LNCaP clone FGC (cell line): ENCODE measurements at regions not wholly inside any gene's neighbourhood (a gene's known extent, or its start where the extent isn't known, plus 50 kb on each side); places are given as distances from the start of the nearest gene placed in this dataset.

Experiments used
- DNase-seq: peaks from one replicate; pipeline ENCODE4 v3.0.0-alpha.2; 2011; ENCODE audit warnings: low read depth
- H3K4me3 ChIP-seq: 2 replicates; pipeline ENCODE4 v1.5.1; 2011; ENCODE audit warnings: mild to moderate bottlenecking, low read depth, low read length, control low read depth
- TF ChIP-seq, protein P1 (sequence below): IDR thresholded peaks from 2 replicates; pipeline ENCODE4 v1.5.1; 2012; ENCODE audit warnings: mild to moderate bottlenecking; ENCODE audit not compliant: control insufficient read depth, insufficient read depth; ENCODE audit errors: extremely low read depth

DNA sequence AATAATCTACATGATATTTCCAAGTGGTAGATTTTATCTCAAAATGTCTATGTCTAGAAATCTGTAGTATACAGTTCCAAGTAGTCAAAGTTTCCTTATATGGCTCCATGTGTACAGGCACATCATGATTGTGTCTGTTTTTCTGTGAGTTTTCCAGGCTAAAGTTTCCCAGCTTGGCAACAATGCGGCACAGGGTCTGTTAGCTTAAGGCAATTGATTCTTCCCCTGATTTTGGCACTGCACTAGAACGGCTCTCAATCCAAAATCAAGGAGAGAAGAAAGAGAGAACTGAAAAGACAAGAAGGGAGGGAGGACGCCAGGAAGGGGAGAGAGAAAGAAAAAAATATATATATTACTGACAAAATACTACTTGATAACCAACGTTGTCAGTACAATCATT is 193.9 kb upstream of the SNX7 start:
- DNase-seq, result no peak
- TF ChIP-seq, protein P1, sequence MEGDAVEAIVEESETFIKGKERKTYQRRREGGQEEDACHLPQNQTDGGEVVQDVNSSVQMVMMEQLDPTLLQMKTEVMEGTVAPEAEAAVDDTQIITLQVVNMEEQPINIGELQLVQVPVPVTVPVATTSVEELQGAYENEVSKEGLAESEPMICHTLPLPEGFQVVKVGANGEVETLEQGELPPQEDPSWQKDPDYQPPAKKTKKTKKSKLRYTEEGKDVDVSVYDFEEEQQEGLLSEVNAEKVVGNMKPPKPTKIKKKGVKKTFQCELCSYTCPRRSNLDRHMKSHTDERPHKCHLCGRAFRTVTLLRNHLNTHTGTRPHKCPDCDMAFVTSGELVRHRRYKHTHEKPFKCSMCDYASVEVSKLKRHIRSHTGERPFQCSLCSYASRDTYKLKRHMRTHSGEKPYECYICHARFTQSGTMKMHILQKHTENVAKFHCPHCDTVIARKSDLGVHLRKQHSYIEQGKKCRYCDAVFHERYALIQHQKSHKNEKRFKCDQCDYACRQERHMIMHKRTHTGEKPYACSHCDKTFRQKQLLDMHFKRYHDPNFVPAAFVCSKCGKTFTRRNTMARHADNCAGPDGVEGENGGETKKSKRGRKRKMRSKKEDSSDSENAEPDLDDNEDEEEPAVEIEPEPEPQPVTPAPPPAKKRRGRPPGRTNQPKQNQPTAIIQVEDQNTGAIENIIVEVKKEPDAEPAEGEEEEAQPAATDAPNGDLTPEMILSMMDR, result no peak
- no peak overlapping the region for H3K4me3 ChIP-seq

DNA sequence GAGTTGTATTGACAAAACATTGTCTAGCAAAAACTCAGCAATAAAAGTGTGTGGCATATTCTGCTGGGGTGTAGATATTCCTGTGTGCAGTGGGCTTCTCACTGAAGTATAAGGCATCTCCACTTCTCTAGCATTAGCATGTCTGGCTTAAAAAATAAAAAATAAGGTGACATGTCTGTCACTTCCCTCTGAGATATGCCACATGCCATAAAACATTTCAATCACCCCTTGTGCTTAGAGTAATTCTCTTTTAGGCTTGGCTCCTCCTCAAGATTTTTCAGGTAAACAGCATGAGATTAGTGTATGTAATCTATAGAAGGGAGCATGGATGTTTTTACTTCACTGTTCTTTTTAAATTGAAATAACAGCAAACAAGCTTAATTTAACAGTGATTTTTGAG is 194.4 kb upstream of the SNX7 start:
- TF ChIP-seq, protein P1, result no peak
- DNase-seq, result no peak
- H3K4me3 ChIP-seq, result no peak overlapping the region

DNA sequence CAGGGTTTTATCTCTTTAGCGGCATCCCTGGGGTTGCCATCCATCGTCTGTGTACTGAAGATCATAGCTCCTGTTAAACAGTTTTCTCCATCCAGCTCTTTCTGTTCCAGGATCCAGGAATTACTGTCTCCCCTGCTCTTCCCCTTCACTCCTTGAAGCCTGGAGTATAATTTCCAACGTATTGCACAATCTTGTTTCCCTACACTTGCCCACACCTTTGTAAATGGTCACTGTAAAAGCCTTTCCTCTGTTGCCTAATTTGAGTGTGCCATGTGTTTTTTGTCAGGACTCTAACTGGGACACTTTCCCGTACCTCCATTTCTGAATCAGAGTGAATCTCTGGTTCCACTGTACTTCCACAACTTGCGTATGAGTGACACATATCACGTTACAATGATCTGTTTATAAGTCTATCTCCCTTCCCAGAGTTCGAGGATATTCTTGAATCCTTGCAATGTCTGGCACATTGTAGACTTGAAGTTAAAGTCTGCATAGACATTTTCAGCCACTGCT is 199.6 kb upstream of the SNX7 start:
- TF ChIP-seq, protein P1, result no peak
- H3K4me3 ChIP-seq, result no peak overlapping the region

GRCh38 chr1:98460136-98460535 is 201.4 kb upstream of the SNX7 start:
- no peak for DNase-seq
- TF ChIP-seq, protein P1, result no peak
- no peak overlapping the region for H3K4me3 ChIP-seq

More for the DNA sequence above, 199.6 kb upstream of the SNX7 start:
- DNase-seq, result no peak

DNA sequence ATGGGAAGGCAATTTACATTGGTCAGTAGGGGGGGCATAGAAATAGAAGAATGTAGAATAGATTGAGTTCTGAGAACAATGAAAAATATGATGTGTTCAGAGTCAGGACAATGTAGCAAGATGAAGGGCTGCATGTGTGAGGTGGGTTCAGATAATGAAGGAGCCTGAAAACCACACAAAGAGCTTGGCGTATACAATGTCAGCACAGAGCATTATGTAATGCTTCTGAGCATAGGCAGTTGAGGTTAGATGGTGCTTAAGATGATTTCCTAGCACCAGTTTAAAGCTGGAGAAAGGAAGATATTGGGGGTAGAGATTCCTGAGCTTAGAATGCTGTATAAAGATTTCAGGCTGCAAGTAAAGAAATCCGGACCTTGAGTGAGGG is 202.0 kb upstream of the SNX7 start:
- DNase-seq, result no peak
- H3K4me3 ChIP-seq, result no peak overlapping the region
- TF ChIP-seq, protein P1, result no peak

DNA sequence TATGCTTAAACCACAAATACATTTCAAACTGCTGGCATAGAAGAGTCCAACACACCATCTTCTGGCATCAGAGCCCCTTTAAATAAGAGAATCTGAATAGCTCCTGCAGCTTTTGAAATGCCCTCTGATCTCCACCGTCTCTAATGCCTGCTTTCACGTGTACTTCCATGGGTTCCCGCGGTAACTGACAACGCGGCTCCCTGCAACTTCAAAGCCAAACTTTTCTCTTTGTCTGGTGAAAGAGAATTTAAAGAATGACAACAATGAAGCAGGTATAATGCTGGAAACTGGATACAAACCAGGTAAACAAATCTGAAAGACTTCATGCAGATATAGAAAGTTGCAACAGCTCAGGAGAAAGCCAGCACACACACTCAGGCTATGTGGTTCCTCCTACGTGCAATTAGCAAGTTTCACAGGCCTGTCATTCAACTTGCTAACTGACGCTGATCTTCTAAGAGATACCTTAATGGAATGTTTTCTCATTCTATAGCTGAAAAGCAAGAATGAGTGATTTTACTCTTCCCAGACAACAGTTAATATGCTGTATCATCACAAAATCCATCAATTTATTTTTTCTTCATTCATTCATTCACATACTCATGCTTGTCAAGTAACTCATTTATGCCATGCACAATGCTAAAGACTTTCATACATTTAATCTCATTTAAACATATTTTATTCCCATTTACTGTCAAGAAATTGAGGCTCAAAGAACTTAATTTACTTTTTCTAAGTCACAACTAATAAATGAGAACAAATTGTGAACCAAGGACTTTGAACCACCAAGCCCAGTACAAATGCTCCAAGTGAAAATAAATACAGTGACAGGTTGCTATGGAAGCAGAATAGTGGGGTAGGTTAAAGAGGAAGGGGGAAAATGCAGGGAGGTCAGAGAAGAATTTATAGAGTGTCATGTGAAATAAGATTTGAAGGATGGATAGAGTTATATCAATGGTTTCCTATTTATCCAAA is 202.7 kb upstream of the SNX7 start:
- DNase-seq, result no peak
- TF ChIP-seq, protein P1, result no peak
- no peak overlapping the region for H3K4me3 ChIP-seq
